ENCODE measurements at regions not wholly inside any gene's neighbourhood (a gene's known extent, or its start where the extent isn't known, plus 50 kb on each side); places are given as distances from the start of the nearest gene placed in this dataset.

DNA sequence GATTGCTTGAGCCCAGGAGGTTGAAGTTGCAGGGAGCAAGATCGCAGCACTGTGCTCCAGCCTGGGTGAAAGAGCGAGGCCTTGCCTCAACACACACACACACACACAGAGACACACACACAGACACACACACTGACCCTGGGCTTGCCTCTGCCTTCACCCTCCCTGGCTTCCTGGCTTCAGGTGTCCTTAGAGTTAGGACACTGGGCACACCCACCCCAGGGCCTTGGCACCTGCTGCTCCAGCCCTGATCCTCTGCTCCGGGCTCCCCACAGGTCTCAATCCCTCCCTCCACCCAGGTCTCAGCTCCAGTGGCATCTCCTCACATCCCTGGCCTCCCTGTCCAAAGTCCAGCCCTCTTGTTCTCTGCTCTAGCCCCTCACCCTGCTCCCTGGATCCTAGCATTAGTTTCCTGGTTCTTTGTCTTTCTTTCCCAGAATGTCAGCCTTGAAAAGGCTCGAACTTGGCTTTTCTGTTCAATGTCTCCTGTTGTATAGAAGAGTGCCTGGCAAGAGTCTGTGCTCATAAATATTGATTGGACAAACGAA, 212.9 kb downstream of the C9orf50 start:
- TF ChIP-seq EZH2 (IDR thresholded peaks at IDR 0.05) (no peak), POLR2A (IDR thresholded peaks at IDR 0.05; ENCODE audit: borderline replicate concordance, extremely low read depth, insufficient read depth, insufficient read length) (no peak)
- TF ChIP-seq, protein P1, sequence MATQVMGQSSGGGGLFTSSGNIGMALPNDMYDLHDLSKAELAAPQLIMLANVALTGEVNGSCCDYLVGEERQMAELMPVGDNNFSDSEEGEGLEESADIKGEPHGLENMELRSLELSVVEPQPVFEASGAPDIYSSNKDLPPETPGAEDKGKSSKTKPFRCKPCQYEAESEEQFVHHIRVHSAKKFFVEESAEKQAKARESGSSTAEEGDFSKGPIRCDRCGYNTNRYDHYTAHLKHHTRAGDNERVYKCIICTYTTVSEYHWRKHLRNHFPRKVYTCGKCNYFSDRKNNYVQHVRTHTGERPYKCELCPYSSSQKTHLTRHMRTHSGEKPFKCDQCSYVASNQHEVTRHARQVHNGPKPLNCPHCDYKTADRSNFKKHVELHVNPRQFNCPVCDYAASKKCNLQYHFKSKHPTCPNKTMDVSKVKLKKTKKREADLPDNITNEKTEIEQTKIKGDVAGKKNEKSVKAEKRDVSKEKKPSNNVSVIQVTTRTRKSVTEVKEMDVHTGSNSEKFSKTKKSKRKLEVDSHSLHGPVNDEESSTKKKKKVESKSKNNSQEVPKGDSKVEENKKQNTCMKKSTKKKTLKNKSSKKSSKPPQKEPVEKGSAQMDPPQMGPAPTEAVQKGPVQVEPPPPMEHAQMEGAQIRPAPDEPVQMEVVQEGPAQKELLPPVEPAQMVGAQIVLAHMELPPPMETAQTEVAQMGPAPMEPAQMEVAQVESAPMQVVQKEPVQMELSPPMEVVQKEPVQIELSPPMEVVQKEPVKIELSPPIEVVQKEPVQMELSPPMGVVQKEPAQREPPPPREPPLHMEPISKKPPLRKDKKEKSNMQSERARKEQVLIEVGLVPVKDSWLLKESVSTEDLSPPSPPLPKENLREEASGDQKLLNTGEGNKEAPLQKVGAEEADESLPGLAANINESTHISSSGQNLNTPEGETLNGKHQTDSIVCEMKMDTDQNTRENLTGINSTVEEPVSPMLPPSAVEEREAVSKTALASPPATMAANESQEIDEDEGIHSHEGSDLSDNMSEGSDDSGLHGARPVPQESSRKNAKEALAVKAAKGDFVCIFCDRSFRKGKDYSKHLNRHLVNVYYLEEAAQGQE (IDR thresholded peaks at IDR 0.05; ENCODE audit: low read depth), result no peak
- TF ChIP-seq, protein P2, sequence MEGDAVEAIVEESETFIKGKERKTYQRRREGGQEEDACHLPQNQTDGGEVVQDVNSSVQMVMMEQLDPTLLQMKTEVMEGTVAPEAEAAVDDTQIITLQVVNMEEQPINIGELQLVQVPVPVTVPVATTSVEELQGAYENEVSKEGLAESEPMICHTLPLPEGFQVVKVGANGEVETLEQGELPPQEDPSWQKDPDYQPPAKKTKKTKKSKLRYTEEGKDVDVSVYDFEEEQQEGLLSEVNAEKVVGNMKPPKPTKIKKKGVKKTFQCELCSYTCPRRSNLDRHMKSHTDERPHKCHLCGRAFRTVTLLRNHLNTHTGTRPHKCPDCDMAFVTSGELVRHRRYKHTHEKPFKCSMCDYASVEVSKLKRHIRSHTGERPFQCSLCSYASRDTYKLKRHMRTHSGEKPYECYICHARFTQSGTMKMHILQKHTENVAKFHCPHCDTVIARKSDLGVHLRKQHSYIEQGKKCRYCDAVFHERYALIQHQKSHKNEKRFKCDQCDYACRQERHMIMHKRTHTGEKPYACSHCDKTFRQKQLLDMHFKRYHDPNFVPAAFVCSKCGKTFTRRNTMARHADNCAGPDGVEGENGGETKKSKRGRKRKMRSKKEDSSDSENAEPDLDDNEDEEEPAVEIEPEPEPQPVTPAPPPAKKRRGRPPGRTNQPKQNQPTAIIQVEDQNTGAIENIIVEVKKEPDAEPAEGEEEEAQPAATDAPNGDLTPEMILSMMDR (IDR thresholded peaks at IDR 0.05 in 2 of 3, conservative IDR thresholded peaks at IDR 0.05 in 1 of 3; ENCODE audit: borderline replicate concordance in 1 of 3, insufficient read depth in 1 of 3, low read depth in 2 of 3, low read length in 2 of 3), result no peak
